DND-41 (cell line): ENCODE measurements at regions not wholly inside any gene's neighbourhood (a gene's known extent, or its start where the extent isn't known, plus 50 kb on each side); places are given as distances from the start of the nearest gene placed in this dataset.

ENCODE experiments used
- ATAC-seq: fragments of 200-7000 bp; cut with Tn5 transposase; 3 replicates; pipeline ENCODE4 v1.9.1; 2021; ENCODE audit warnings: low read depth; ENCODE audit not compliant: insufficient read depth
- DNase-seq: peaks from one replicate; pipeline ENCODE4 v3.0.0-alpha.2; 2020
- H2AFZ ChIP-seq: 2 replicates; pipeline ENCODE4 v1.6.0; 2012; ENCODE audit warnings: low read depth, low read length
- H3K27ac ChIP-seq: 2 replicates; pipeline ENCODE4 v1.5.1; 2012; ENCODE audit warnings: low read length, inconsistent platforms
- H3K27me3 ChIP-seq: fragments of 200-600 bp; sonication (generic); 2 replicates; pipeline ENCODE4 v1.6.0; 2012; ENCODE audit warnings: low read length, mild to moderate bottlenecking, inconsistent platforms; ENCODE audit not compliant: insufficient read depth, poor library complexity
- H3K36me3 ChIP-seq: 2 replicates; pipeline ENCODE4 v1.5.1; 2012; ENCODE audit warnings: low read length, inconsistent platforms; ENCODE audit not compliant: insufficient read depth
- H3K4me1 ChIP-seq: 2 replicates; pipeline ENCODE4 v1.5.1; 2012; ENCODE audit warnings: mild to moderate bottlenecking, low read length; ENCODE audit not compliant: insufficient read depth
- H3K4me2 ChIP-seq: 2 replicates; pipeline ENCODE4 v1.6.0; 2012; ENCODE audit warnings: mild to moderate bottlenecking, moderate library complexity, low read length, inconsistent platforms; ENCODE audit not compliant: insufficient read depth
- H3K4me3 ChIP-seq, 2 experiments: fragments of 200-600 bp in 1 of 2; shearing (Covaris generic) in 1 of 2; 2 replicates each; pipeline ENCODE4 v1.5.1; 2012 to 2016; ENCODE audit warnings: inconsistent platforms in 2 of 2, low read length in 2 of 2, mild to moderate bottlenecking in 2 of 2, low read depth in 1 of 2, moderate library complexity in 1 of 2
- H3K79me2 ChIP-seq: 2 replicates; pipeline ENCODE4 v1.6.0; 2012; ENCODE audit warnings: low read length, inconsistent platforms; ENCODE audit not compliant: insufficient read depth
- H3K9ac ChIP-seq: 2 replicates; pipeline ENCODE4 v1.6.0; 2012; ENCODE audit warnings: low read depth, mild to moderate bottlenecking, inconsistent platforms, low read length, moderate library complexity
- H3K9me3 ChIP-seq: 2 replicates; pipeline ENCODE4 v1.5.1; 2012; ENCODE audit warnings: low read length, moderate library complexity, mild to moderate bottlenecking, inconsistent platforms; ENCODE audit not compliant: insufficient read depth, severe bottlenecking
- H4K20me1 ChIP-seq: 2 replicates; pipeline ENCODE4 v1.6.0; 2012; ENCODE audit warnings: low read length; ENCODE audit not compliant: insufficient read depth
- CTCF ChIP-seq: IDR thresholded peaks from 2 replicates; pipeline ENCODE4 v1.5.1; 2012; ENCODE audit warnings: borderline replicate concordance, low read length, moderate library complexity, mild to moderate bottlenecking; ENCODE audit not compliant: poor library complexity, severe bottlenecking; ENCODE audit errors: extremely low read depth
- EZH2 ChIP-seq: IDR thresholded peaks from 3 replicates; pipeline ENCODE4 v1.6.1; 2012; ENCODE audit warnings: borderline replicate concordance, low read depth, mild to moderate bottlenecking, moderate library complexity, low read length, inconsistent platforms; ENCODE audit not compliant: severe bottlenecking

- no peak overlapping the region for H3K27ac ChIP-seq
- H3K9ac ChIP-seq: no peak overlapping the region
- no peaks in the 10 kb centered on the region for H4K20me1 ChIP-seq
- H3K4me1 ChIP-seq: no peaks in the 10 kb centered on the region
- no peaks in the 10 kb centered on the region for H3K27me3 ChIP-seq
- H3K4me3 ChIP-seq: no peak overlapping the region
- no peaks in the 10 kb centered on the region for H3K9me3 ChIP-seq
- no peaks in the 10 kb centered on the region for H3K79me2 ChIP-seq
- no peaks in the 10 kb centered on the region for H3K36me3 ChIP-seq
- TF ChIP-seq CTCF (no peak), EZH2 (no peak)
- H2AFZ ChIP-seq: no peak overlapping the region
- no peak for ATAC-seq
- no peak overlapping the region for H3K4me2 ChIP-seq
- no peak for DNase-seq
Observed at GRCh38 chr6:15912505-15913400, 216.1 kb upstream of the MYLIP start.

GRCh38 chr6:15911753-15912504 lies 217.0 kb upstream of the MYLIP start:
- no peak overlapping the region for H3K4me2 ChIP-seq
- no peak overlapping the region for H3K9ac ChIP-seq
- H3K4me3 ChIP-seq: no peak overlapping the region
- H3K79me2 ChIP-seq: no peaks in the 10 kb centered on the region
- no peaks in the 10 kb centered on the region for H4K20me1 ChIP-seq
- ATAC-seq: no peak
- no peak overlapping the region for H3K27ac ChIP-seq
- TF ChIP-seq EZH2 (no peak), CTCF (no peak)
- no peaks in the 10 kb centered on the region for H3K27me3 ChIP-seq
- DNase-seq: no peak
- no peaks in the 10 kb centered on the region for H3K36me3 ChIP-seq
- no peak overlapping the region for H2AFZ ChIP-seq
- no peaks in the 10 kb centered on the region for H3K4me1 ChIP-seq
- no peaks in the 10 kb centered on the region for H3K9me3 ChIP-seq

DNA sequence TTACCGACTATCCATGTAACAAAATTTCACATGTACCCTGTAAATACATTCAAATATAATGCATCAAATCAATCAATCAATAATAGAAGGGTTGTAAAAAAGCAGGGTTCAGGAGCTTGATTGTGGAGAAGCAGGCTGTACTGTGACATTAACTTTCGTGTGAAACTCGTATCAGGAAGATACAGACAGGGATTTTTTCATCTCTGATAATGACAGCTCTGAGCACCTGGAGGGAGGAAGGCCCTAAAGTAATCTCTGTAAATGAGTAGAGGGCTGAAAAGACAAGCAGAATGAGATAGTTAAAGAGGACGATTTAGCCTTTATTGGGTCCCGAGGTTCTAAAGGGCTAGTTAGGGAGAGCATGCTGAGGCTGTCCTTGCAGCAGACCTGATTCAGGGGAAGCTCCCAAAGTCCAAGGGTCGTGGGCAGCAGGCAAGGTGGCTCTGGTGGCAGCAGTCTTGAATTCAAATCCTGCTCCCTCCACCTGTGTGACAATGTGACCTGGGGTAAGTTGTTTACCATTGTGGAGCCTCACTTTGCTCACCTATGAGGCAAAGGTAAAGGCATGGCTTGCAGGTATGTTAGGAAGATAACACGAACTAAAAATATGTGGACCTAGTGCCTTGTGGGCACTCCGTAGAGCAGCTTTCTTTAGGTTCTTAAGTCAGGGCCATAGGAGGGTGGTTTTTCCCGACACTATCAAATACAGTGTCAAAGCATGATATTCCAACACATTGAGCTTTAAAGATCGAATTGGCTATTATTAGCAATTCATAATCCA lies 219.4 kb upstream of the MYLIP start:
- Histone ChIP-seq H2AFZ (no peak overlapping the region), H4K20me1 (no peaks in the 10 kb centered on the region), H3K27me3 (no peaks in the 10 kb centered on the region), H3K79me2 (no peaks in the 10 kb centered on the region), H3K9me3 (no peaks in the 10 kb centered on the region), H3K36me3 (no peaks in the 10 kb centered on the region), H3K9ac (no peak overlapping the region), H3K4me2 (no peak overlapping the region), H3K4me3 (no peak overlapping the region), H3K27ac (no peak overlapping the region), H3K4me1 (no peaks in the 10 kb centered on the region)
- no peak for ATAC-seq
- TF ChIP-seq CTCF (no peak), EZH2 (no peak)
- no peak for DNase-seq
